ENCODE measurements at regions not wholly inside any gene's neighbourhood (a gene's known extent, or its start where the extent isn't known, plus 50 kb on each side); places are given as distances from the start of the nearest gene placed in this dataset.

- Mint-ChIP-seq H3K27me3 (ENCODE audit: low read depth, poor library complexity) (peaks cover 3% of the 10 kb centered on the region), H3K27ac (peak overlapping the region; percentile 93)
These were observed 62.2 kb downstream of the IGLL1 start for GRCh38 chr22:23517804-23518375.

DNA sequence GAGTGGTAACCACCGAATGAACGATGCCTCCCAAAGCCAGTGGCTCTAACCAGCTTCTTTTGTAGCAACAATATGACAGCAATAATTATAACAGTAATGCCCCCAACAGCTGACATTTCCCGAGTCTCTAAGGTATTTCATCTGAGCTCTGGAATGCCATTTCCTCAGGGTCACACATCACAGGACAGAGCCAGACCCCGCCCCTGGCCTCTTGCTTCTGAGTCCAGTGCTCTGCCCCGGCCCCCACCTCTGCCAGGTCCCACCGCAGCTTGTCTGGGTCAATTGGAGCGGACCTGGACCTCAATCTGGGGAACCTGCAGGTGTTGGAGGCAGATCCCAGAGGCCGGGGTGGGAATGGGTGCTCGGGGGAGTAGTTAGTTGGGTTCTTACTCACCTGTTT lies 63.8 kb downstream of the IGLL1 start:
- TF ChIP-seq CTCF (IDR thresholded peaks at IDR 0.05) = no peak
- Mint-ChIP-seq H3K4me3 (no peak overlapping the region), H3K27ac (peak overlapping the region; percentile 93), H3K27me3 (ENCODE audit: low read depth, poor library complexity) (peaks cover 3% of the 10 kb centered on the region), H3K9me3 (no peaks in the 10 kb centered on the region), H3K4me1 (peaks cover 86% of the 10 kb centered on the region), H3K36me3 (ENCODE audit: low read depth) (no peaks in the 10 kb centered on the region)
- no peak for DNase-seq

More at GRCh38 chr22:23517804-23518375, 62.2 kb downstream of the IGLL1 start:
- Mint-ChIP-seq H3K4me1 (peaks cover 84% of the 10 kb centered on the region), H3K9me3 (no peaks in the 10 kb centered on the region), H3K4me3 (no peak overlapping the region), H3K36me3 (ENCODE audit: low read depth) (no peaks in the 10 kb centered on the region)
- DNase-seq = no peak
- TF ChIP-seq CTCF (IDR thresholded peaks at IDR 0.05) = no peak

DNA sequence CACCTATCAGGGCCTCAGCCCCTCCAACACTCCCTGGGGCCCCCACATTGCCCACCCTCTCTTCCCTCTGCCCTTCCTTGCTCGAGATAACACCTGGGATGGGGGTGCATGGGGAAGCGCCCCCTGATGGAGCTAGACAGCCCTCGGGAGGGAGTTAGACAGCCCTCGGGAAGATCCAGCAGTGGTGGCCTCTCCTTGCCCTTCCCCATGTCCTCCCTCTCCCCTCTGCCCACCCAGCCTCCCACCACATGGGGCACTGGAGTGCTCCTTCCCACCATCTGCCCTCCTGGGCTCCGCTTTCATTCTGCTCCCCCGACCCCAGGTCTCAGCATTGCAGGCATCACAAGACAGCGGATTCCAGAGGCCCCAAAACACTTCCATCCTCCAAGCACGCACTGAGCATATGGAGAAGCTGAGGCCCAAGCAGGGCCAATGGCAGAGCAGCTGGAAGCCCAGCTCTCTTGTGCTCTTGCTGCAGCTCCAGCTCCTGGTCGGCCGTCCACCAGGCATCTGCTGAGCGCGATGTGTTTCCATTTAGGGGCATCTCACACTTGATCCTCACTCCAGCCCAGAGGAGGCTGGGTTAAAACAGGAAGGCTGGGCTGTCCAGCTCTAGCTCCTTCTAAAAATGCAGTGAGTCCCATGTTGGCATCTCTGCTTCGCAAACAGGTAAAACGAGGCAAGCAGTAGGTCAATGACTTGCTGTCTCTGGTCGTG lies 65.6 kb downstream of the IGLL1 start:
- Mint-ChIP-seq H3K27me3 (ENCODE audit: low read depth, poor library complexity) (peaks cover 7% of the 10 kb centered on the region), H3K9me3 (no peaks in the 10 kb centered on the region), H3K4me1 (peaks cover 85% of the 10 kb centered on the region), H3K36me3 (ENCODE audit: low read depth) (no peaks in the 10 kb centered on the region), H3K4me3 (no peak overlapping the region), H3K27ac (peak overlapping the region; percentile 89)
- TF ChIP-seq CTCF (IDR thresholded peaks at IDR 0.05) = no peak
- DNase-seq = no peak

- Mint-ChIP-seq H3K27me3 (ENCODE audit: low read depth, poor library complexity) (peaks cover 7% of the 10 kb centered on the region), H3K27ac (peak overlapping the region; percentile 88), H3K9me3 (no peaks in the 10 kb centered on the region), H3K36me3 (ENCODE audit: low read depth) (no peaks in the 10 kb centered on the region), H3K4me1 (peaks cover 80% of the 10 kb centered on the region), H3K4me3 (no peak overlapping the region)
- no peak for DNase-seq
- TF ChIP-seq CTCF (IDR thresholded peaks at IDR 0.05) = no peak
These were observed 66.4 kb downstream of the IGLL1 start for GRCh38 chr22:23513705-23514104.

- no peaks in the 10 kb centered on the region for H3K36me3 Mint-ChIP-seq (ENCODE audit: low read depth)
- H3K4me1 Mint-ChIP-seq = peaks cover 74% of the 10 kb centered on the region
- peaks cover 7% of the 10 kb centered on the region for H3K27me3 Mint-ChIP-seq (ENCODE audit: low read depth, poor library complexity)
- TF ChIP-seq CTCF (IDR thresholded peaks at IDR 0.05) = no peak
- peak overlapping the region; percentile 88 for H3K27ac Mint-ChIP-seq
- H3K4me3 Mint-ChIP-seq = no peak overlapping the region
- no peaks in the 10 kb centered on the region for H3K9me3 Mint-ChIP-seq
- DNase-seq = no peak
These were observed 67.0 kb downstream of the IGLL1 start for GRCh38 chr22:23513133-23513532.

GRCh38 chr22:23512721-23513120 lies 67.4 kb downstream of the IGLL1 start:
- no peak for TF ChIP-seq CTCF (IDR thresholded peaks at IDR 0.05)
- H3K4me3 Mint-ChIP-seq = no peak overlapping the region
- H3K27me3 Mint-ChIP-seq (ENCODE audit: low read depth, poor library complexity) = peaks cover 9% of the 10 kb centered on the region
- H3K4me1 Mint-ChIP-seq = peaks cover 71% of the 10 kb centered on the region
- no peaks in the 10 kb centered on the region for H3K36me3 Mint-ChIP-seq (ENCODE audit: low read depth)
- H3K9me3 Mint-ChIP-seq = no peaks in the 10 kb centered on the region
- DNase-seq = no peak
- H3K27ac Mint-ChIP-seq = no peak overlapping the region
